HG03039 (cell line): ENCODE measurements at regions not wholly inside any gene's neighbourhood (a gene's known extent, or its start where the extent isn't known, plus 50 kb on each side); places are given as distances from the start of the nearest gene placed in this dataset.
"Not testable (repeated sequence)": the region's sequence is repeated elsewhere in the genome, so short reads cannot be mapped to it uniquely, and the experiment has no call there.

ENCODE experiments used
- ATAC-seq: cut with Tn5 transposase; IDR thresholded peaks from one replicate; pipeline ENCODE4 v1.9.1; 2021; ENCODE audit warnings: mild to moderate bottlenecking, moderate library complexity; ENCODE audit not compliant: unreplicated experiment

GRCh38 chr13:59061621-59062020, 1102.1 kb downstream of the DIAPH3 start:
- ATAC-seq: no peak

GRCh38 chr13:59064042-59064441, 1099.7 kb downstream of the DIAPH3 start:
- no peak for ATAC-seq

- ATAC-seq: not testable (repeated sequence)
These were observed 1087.3 kb downstream of the DIAPH3 start for GRCh38 chr13:59076386-59076785.

GRCh38 chr13:59086147-59086546, 1077.6 kb downstream of the DIAPH3 start:
- no peak for ATAC-seq

DNA sequence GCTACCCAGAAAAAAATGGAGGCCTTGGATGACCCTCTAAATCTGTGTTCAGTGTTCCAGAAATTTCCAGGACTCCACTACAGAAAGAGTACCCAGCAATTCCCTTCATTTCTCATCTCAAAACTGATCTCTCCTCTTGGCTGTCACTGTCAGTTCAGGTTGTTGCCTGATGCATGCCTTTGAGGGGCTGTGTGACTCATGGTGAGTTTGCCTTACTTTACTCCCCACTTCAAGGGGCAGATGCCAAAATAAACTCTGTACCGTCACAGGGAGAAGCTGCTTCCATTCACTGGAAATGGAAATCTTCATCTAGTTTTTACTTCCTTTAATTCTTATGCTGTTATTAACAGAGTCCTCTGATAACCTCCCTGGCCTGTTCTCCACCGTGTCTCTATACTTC, 1075.0 kb downstream of the DIAPH3 start:
- ATAC-seq: no peak

DNA sequence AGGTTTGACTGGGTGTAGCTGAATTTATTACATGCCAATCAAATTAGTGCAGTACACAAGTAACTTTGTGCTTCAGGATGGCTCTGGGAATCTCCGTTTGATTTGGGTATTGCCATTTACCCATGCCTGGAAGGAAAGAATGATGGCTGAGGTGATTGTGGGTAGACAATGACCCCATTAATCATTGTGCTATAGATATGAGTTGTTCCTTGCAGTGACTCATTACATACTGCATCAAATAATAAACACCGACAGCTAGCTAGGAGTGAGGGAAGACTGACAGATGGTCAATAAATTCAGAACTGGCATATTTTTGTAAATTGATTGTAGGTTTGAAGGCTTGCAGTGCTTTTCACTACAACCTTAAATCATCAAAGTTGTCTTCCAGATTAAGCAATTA, 1069.5 kb downstream of the DIAPH3 start:
- no peak for ATAC-seq

DNA sequence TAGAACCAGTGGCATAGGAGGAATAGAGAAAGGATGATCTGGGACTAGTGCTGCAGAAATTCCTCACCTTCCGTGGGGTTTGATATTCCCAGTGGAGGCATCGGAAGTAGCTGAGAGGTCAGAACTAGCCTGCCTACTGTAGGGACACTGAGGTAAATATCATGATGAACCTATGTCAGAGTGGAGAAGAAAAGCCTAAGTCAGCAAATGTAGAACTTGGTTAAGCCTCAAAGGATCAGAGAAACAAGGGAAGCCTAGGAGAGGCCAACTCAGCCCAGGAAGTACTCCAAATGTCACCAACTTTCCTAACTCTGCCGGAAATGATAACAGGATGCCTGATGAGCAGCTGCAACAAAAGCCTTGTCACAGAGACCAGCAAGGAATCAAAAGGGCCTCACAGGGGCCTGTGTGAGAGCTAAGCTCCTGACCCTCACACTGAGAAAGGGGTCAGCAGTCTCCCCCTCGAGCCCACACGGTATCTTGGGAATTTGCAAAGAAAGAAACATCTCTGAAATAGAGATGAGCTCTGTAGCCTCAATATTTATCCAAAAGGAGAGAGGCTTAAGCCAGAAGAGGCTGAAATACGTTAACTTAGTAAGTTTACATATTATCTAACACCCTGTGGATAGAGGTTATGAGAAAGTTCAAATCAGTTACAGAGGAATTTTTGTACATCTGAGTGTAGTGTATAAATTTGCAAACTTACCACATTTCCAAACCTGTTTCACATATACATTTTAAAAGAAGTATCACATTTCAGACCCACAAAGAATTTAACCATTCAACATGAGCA, 1064.3 kb downstream of the DIAPH3 start:
- no peak for ATAC-seq

DNA sequence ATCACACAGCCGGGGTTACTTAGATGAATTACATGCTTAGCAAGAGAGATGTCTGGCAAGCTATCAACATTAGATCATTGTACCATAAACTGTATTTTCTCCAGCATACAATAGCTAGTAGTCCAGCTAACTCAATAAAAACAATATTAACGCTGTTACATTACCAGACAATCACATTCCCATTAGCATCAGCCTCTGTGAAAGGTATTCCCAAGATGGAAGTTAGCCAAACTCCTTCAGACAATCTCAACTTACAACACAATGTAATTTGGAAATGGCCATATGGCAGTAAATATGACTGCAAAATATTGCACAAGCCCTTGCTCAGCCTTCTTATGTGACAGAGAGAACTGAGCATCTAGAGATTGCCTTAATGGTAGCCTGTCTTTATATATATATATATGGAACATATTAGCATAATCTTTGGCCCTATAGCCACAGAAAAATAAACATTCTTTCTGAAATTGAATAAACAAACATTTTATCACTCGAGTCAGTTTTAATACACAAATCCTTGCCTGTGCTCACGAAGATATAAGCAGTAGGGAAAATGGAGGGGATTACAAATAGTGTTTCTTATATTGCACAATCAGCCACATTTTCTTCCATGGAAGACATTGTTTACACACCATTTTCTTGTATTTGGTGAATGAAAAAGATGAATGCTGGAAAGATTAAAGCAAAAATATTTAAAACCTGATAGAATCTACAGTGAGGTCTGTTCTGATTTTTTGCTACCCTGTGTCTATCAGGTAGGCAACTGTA, 1060.5 kb downstream of the DIAPH3 start:
- no peak for ATAC-seq

DNA sequence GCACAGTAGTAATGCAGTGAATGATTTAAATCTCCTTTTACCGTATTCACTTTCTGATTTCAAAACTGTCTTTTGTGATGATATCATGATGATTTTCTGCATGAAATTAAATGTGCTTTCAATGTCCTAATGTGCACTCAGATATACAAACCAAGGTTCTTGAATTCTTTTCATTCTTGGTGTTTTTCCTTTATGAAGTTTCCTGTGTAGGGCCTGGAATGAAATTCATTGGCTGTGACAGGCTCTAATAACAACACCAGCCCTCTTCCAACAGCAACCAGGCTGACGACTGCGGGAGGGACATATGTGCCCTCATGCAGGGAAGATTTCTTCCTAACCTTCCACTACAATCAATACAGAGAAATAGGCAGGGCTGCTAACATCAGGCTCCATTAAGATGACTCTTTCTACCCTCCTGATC, 1052.0 kb downstream of the DIAPH3 start:
- no peak for ATAC-seq

DNA sequence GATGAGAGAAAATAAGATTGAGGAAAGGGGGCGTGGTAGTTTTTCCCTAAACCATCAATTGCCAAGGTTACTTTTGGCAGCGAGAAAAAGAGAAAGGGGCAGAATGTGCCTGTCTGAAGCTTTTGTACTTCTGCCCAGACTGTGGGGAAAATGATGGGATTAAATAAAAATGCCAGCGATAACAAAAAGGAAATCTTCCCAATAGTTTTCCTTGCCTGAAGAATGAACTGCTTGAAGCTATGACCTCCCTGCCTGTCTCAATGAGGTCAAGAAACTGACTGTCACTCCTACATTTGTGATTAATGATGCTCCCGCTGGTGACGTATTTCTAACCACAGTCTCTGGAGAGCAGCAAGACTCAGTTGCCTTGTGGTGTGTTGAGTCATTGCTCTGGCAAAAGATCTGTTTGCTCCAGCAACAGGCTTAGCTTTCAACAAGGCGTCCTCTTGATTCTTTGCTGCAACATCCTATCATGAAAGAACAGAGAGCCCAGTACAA, 1051.5 kb downstream of the DIAPH3 start:
- no peak for ATAC-seq

GRCh38 chr13:59119475-59119874, 1044.3 kb downstream of the DIAPH3 start:
- no peak for ATAC-seq

DNA sequence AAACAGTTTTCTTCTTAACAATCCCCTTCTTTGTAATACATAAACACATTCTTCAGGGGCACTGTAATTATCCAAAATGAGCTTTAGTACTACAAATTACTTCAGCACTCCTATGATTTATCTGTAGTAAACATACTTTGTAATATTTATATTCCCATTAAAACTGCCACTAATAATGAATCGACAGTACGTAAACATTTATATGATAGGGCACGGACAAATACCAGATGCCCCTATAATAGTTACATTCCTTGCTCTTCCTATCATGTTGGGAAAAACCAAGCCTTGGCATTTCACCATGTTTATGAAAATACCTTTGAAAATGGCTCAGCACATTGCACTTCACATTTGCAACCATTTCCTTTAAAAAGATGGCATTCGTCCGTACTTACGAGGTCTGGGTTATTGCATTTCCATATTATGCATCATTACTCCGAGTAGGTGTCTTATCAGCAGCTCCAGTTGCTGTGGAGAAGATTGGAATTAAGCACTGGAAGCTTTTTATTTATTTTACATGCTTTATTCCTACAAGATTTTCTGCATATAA, 1043.4 kb downstream of the DIAPH3 start:
- no peak for ATAC-seq

- no peak for ATAC-seq
These were observed 1042.2 kb downstream of the DIAPH3 start for GRCh38 chr13:59121507-59121906.

- ATAC-seq: no peak
These were observed 1037.3 kb downstream of the DIAPH3 start for GRCh38 chr13:59126474-59126873.

DNA sequence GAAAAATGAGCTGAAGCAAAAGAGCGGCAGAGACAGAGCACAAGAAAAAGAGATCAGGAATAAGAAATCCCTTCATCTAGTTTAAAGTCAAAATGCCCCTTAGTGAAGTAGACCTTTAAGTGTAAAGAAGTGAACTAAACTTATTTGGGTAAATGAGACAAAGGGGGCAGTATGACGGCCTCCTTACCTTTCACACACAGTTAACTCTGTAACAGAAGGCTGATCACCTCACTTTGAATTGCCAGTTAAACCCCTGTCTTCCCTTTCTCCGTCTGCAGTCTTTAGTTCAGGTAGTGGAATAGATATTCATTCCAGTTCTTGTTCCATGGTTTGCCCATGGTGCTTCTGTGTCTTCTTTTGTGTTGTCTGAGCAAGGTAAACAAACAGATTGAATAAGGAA, 1029.8 kb downstream of the DIAPH3 start:
- ATAC-seq: no peak

GRCh38 chr13:59144700-59145099, 1019.0 kb downstream of the DIAPH3 start:
- ATAC-seq: no peak

- no peak for ATAC-seq
These were observed 1018.3 kb downstream of the DIAPH3 start for GRCh38 chr13:59145381-59145780.

- ATAC-seq: no peak
These were observed 1006.5 kb downstream of the DIAPH3 start for GRCh38 chr13:59157181-59157580.

DNA sequence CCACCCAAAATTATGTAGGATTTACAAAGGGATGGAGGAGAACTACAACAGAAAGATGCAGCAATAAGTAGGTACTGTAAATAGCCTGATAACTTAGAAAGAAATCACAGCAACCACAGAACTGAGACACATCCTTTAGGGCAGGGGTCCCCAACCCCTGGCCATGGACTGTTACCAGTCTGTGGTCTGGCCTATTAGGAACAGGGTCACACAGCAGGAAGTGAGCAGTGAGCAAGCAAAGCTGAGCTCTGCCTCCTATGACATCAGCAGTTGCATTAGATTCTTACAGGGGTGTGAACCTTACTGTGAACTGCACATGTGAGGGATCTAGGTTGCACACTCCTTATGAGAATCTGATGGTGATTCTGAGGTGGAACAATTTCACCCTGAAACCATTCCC, 997.6 kb downstream of the DIAPH3 start:
- no peak for ATAC-seq

DNA sequence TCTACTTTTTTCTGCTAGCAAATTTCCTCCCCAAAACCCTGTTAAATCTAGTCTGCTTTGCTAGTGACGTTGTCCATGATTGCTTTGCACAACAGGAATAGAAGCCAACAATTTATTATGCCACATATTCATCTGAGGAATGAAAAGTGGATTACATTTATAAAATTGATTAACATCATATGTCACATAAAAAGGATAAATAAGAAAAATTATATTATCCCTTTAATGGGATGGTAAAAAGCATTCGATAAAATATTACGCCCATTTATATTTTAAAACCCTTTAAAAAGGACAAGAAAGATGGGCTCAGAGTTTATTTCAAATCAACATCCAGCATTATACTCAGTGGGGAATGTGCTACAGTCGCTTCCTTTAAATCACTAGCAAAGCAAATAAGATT, 991.7 kb downstream of the DIAPH3 start:
- no peak for ATAC-seq

- ATAC-seq: no peak
These were observed 987.0 kb downstream of the DIAPH3 start for GRCh38 chr13:59176775-59177174.

GRCh38 chr13:59178344-59178743, 985.4 kb downstream of the DIAPH3 start:
- no peak for ATAC-seq
